ENCODE measurements at regions not wholly inside any gene's neighbourhood (a gene's known extent, or its start where the extent isn't known, plus 50 kb on each side); places are given as distances from the start of the nearest gene placed in this dataset.

DNA sequence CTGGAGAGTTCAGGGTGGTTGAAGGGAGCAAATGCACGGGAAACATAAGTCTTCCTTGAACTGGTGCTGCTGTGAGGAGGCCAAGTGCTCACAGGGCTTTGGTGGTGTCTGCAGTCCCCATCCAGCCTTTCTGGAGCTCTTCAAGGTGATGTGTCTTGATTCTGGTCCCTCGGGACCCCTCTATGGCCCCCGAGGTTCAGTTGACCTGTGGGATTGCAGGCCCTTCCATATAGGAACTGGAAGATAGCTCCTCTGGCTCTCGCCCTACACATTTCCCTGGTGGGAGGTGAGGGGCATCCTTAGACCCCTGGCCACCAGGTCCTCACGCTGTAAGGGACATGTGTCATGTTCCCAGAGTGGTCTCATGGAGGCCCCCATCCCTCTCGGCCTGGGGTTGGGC, 191.8 kb downstream of the GADD45G start:
- H3K4me3 ChIP-seq (ENCODE audit: insufficient read depth, low read length, poor library complexity, severe bottlenecking): no peak overlapping the region
- H3K9me2 ChIP-seq (replicated peaks; ENCODE audit: insufficient read depth, low read length): no peaks in the 10 kb centered on the region
- H3F3A ChIP-seq (ENCODE audit: insufficient read depth): no peaks in the 10 kb centered on the region
- H3K27ac ChIP-seq (ENCODE audit: low read depth, low read length): no peak overlapping the region
- no peaks in the 10 kb centered on the region for H3K36me3 ChIP-seq (ENCODE audit: low read length)
- no peaks in the 10 kb centered on the region for H3K79me2 ChIP-seq (ENCODE audit: insufficient read depth, low read length)
- TF ChIP-seq EZH2phosphoT487 (conservative IDR thresholded peaks at IDR 0.05; ENCODE audit: low read length): no peak
- TF ChIP-seq, protein P1, sequence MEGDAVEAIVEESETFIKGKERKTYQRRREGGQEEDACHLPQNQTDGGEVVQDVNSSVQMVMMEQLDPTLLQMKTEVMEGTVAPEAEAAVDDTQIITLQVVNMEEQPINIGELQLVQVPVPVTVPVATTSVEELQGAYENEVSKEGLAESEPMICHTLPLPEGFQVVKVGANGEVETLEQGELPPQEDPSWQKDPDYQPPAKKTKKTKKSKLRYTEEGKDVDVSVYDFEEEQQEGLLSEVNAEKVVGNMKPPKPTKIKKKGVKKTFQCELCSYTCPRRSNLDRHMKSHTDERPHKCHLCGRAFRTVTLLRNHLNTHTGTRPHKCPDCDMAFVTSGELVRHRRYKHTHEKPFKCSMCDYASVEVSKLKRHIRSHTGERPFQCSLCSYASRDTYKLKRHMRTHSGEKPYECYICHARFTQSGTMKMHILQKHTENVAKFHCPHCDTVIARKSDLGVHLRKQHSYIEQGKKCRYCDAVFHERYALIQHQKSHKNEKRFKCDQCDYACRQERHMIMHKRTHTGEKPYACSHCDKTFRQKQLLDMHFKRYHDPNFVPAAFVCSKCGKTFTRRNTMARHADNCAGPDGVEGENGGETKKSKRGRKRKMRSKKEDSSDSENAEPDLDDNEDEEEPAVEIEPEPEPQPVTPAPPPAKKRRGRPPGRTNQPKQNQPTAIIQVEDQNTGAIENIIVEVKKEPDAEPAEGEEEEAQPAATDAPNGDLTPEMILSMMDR (IDR thresholded peaks at IDR 0.05; ENCODE audit: insufficient read depth, low read length, poor library complexity, severe bottlenecking): no peak
- H3K4me2 ChIP-seq (ENCODE audit: low read depth, low read length, poor library complexity, severe bottlenecking): no peak overlapping the region
- no peaks in the 10 kb centered on the region for H3K27me3 ChIP-seq (ENCODE audit: low read length)
- no peaks in the 10 kb centered on the region for H3K9me3 ChIP-seq (ENCODE audit: insufficient read depth, low read length)
- no peak overlapping the region for H2AFZ ChIP-seq (ENCODE audit: low read depth, low read length, severe bottlenecking)
- H4K20me1 ChIP-seq (ENCODE audit: low read depth, low read length): no peaks in the 10 kb centered on the region
- no peak overlapping the region for H3K9ac ChIP-seq (ENCODE audit: low read length)

DNA sequence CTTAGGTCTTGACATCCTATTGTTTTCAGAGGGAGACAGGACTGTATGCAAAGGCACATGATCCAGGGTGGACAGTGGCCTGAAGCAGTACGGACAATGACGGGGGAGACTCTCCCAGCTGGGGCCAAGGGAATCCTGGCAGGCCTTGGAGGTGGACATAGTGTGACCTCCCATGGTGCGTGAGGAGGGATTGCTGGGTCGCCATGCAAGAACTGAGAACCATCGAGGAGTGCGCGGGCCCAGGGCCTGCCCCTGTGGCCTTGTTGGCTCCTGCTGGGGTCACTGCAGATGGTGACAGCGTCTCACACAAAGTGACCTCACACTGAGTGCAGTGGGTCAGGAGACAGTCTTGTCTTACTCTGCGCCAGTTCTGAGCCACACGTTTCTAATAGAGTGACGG, 192.4 kb downstream of the GADD45G start:
- H3K9me3 ChIP-seq (ENCODE audit: insufficient read depth, low read length): no peaks in the 10 kb centered on the region
- H4K20me1 ChIP-seq (ENCODE audit: low read depth, low read length): no peaks in the 10 kb centered on the region
- no peaks in the 10 kb centered on the region for H3K79me2 ChIP-seq (ENCODE audit: insufficient read depth, low read length)
- no peaks in the 10 kb centered on the region for H3K9me2 ChIP-seq (replicated peaks; ENCODE audit: insufficient read depth, low read length)
- H3K9ac ChIP-seq (ENCODE audit: low read length): no peak overlapping the region
- H3K4me2 ChIP-seq (ENCODE audit: low read depth, low read length, poor library complexity, severe bottlenecking): no peak overlapping the region
- H3K36me3 ChIP-seq (ENCODE audit: low read length): no peaks in the 10 kb centered on the region
- no peaks in the 10 kb centered on the region for H3F3A ChIP-seq (ENCODE audit: insufficient read depth)
- H3K4me3 ChIP-seq (ENCODE audit: insufficient read depth, low read length, poor library complexity, severe bottlenecking): no peak overlapping the region
- no peaks in the 10 kb centered on the region for H3K27me3 ChIP-seq (ENCODE audit: low read length)
- no peak overlapping the region for H2AFZ ChIP-seq (ENCODE audit: low read depth, low read length, severe bottlenecking)
- TF ChIP-seq EZH2phosphoT487 (conservative IDR thresholded peaks at IDR 0.05; ENCODE audit: low read length): no peak
- TF ChIP-seq, protein P1 (IDR thresholded peaks at IDR 0.05; ENCODE audit: insufficient read depth, low read length, poor library complexity, severe bottlenecking): no peak
- no peak overlapping the region for H3K27ac ChIP-seq (ENCODE audit: low read depth, low read length)

DNA sequence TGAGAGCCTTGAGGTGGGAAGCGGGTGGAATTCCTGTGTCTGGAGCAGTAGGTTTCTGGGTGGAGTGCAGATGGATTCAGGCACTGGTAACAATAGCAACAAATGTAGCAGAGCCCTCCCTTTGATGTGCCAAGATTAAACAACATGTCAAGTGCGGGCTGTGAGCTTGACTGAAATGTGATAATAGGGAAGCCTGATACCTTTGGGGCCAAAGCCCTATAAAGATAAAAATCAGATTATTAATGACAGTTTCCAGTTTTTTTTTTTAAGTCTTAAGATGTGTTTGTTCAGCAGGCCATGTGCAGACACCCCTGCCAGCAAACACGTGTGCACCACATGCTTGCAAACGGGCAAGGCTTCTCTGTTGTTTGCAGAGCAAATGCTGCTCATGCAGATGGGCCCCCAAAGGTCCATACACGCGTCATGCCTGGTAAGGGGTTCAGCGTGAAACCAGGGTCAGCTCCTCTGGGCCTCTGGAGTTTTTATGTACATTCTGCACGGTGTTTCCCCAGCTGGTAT, 193.2 kb downstream of the GADD45G start:
- Histone ChIP-seq H3K27ac (ENCODE audit: low read depth, low read length) (no peak overlapping the region), H3K27me3 (ENCODE audit: low read length) (no peaks in the 10 kb centered on the region), H3F3A (ENCODE audit: insufficient read depth) (no peaks in the 10 kb centered on the region), H3K9me3 (ENCODE audit: insufficient read depth, low read length) (no peaks in the 10 kb centered on the region), H3K9ac (ENCODE audit: low read length) (no peak overlapping the region), H3K4me2 (ENCODE audit: low read depth, low read length, poor library complexity, severe bottlenecking) (no peak overlapping the region), H2AFZ (ENCODE audit: low read depth, low read length, severe bottlenecking) (no peak overlapping the region), H3K9me2 (replicated peaks; ENCODE audit: insufficient read depth, low read length) (no peaks in the 10 kb centered on the region), H3K36me3 (ENCODE audit: low read length) (no peaks in the 10 kb centered on the region), H4K20me1 (ENCODE audit: low read depth, low read length) (no peaks in the 10 kb centered on the region), H3K4me3 (ENCODE audit: insufficient read depth, low read length, poor library complexity, severe bottlenecking) (no peak overlapping the region), H3K79me2 (ENCODE audit: insufficient read depth, low read length) (no peaks in the 10 kb centered on the region)
- TF ChIP-seq, protein P1 (IDR thresholded peaks at IDR 0.05; ENCODE audit: insufficient read depth, low read length, poor library complexity, severe bottlenecking): no peak
- no peak for TF ChIP-seq EZH2phosphoT487 (conservative IDR thresholded peaks at IDR 0.05; ENCODE audit: low read length)

Measured in SU-DHL-6 (cell line).